CD14-positive monocyte (primary cell): ENCODE measurements at regions not wholly inside any gene's neighbourhood (a gene's known extent, or its start where the extent isn't known, plus 50 kb on each side); places are given as distances from the start of the nearest gene placed in this dataset.

Experiments
- DNase-seq, 3 donors: peaks; one replicate each; pipeline ENCODE4 v3.0.0-alpha.2; 2011 to 2022
- H2AFZ ChIP-seq: 2 replicates; pipeline ENCODE4 v1.6.0; 2012; ENCODE audit warnings: mild to moderate bottlenecking, low read depth, low read length, inconsistent platforms; ENCODE audit not compliant: insufficient read depth, poor library complexity, severe bottlenecking
- H3K27ac ChIP-seq, 2 donors: 1 replicate in 1 of 2; 2 replicates in 1 of 2; pipeline ENCODE4 v1.5.1; 2012 to 2013; ENCODE audit warnings: low read length in 2 of 2, control low read depth in 1 of 2, inconsistent platforms in 1 of 2, low read depth in 1 of 2, mild to moderate bottlenecking in 1 of 2
- H3K27me3 ChIP-seq, 2 donors: one replicate each; pipeline versions ENCODE4 v1.6.0 to v1.6.1; 2011 to 2013; ENCODE audit warnings: low read length in 2 of 2; ENCODE audit not compliant: control insufficient read depth in 2 of 2, insufficient read depth in 2 of 2
- H3K36me3 ChIP-seq, 2 donors: replicated peaks in 1 of 2; 1 replicate in 1 of 2; 2 replicates in 1 of 2; pipeline versions ENCODE4 v1.5.1 to v1.6.1; 2012 to 2013; ENCODE audit warnings: low read length in 2 of 2, control low read depth in 1 of 2, inconsistent platforms in 1 of 2, mild to moderate bottlenecking in 1 of 2; ENCODE audit not compliant: insufficient read depth in 2 of 2, control insufficient read depth in 1 of 2
- H3K4me1 ChIP-seq, 2 donors: 1 replicate in 1 of 2; 2 replicates in 1 of 2; pipeline versions ENCODE4 v1.5.1 to v1.6.1; 2012 to 2013; ENCODE audit warnings: low read length in 2 of 2, control low read depth in 1 of 2, inconsistent platforms in 1 of 2, mild to moderate bottlenecking in 1 of 2, moderate library complexity in 1 of 2; ENCODE audit not compliant: insufficient read depth in 2 of 2, control insufficient read depth in 1 of 2
- H3K4me2 ChIP-seq: replicated peaks from 2 replicates; pipeline ENCODE3; 2012; ENCODE audit warnings: low read length, moderate library complexity, mild to moderate bottlenecking; ENCODE audit not compliant: poor library complexity, severe bottlenecking; ENCODE audit errors: extremely low read depth
- H3K4me3 ChIP-seq, 3 experiments: fragments of 200-600 bp in 1 of 3; sonication (generic) in 1 of 3; replicated peaks in 1 of 3; 1 replicate in 2 of 3; 2 replicates in 1 of 3; pipeline ENCODE4 v1.5.1; 2011 to 2013; ENCODE audit warnings: low read length in 3 of 3, mild to moderate bottlenecking in 3 of 3, control low read depth in 2 of 3, low read depth in 2 of 3, inconsistent platforms in 1 of 3, moderate library complexity in 1 of 3
- H3K79me2 ChIP-seq: 2 replicates; pipeline ENCODE4 v1.6.0; 2012; ENCODE audit warnings: mild to moderate bottlenecking, control low read depth, inconsistent platforms, low read length, moderate library complexity; ENCODE audit not compliant: insufficient read depth
- H3K9ac ChIP-seq: 2 replicates; pipeline ENCODE4 v1.6.0; 2017; ENCODE audit warnings: low read length, mild to moderate bottlenecking; ENCODE audit not compliant: insufficient read depth, poor library complexity, severe bottlenecking
- H3K9me3 ChIP-seq, 2 donors: replicated peaks in 1 of 2; 1 replicate in 1 of 2; 2 replicates in 1 of 2; pipeline versions ENCODE4 v1.5.1 to v1.6.1; 2012 to 2013; ENCODE audit warnings: low read length in 2 of 2, control low read depth in 1 of 2; ENCODE audit not compliant: control insufficient read depth in 1 of 2, insufficient read depth in 1 of 2
- H4K20me1 ChIP-seq: 2 replicates; pipeline ENCODE4 v1.6.0; 2012; ENCODE audit warnings: mild to moderate bottlenecking, low read length, control low read depth, moderate library complexity; ENCODE audit not compliant: insufficient read depth
- H3K27ac Mint-ChIP-seq, 7 donors: one replicate each; pipeline ENCODE4 v1.8.0; 2020; ENCODE audit warnings: mild to moderate bottlenecking in 7 of 7, mixed read lengths in 7 of 7, moderate library complexity in 6 of 7, inconsistent platforms in 2 of 7
- H3K27me3 Mint-ChIP-seq, 3 donors: one replicate each; pipeline ENCODE4 v1.8.0; 2021 to 2022; ENCODE audit warnings: low read depth in 3 of 3, mild to moderate bottlenecking in 3 of 3, mixed read lengths in 3 of 3, moderate library complexity in 3 of 3, inconsistent platforms in 1 of 3
- H3K36me3 Mint-ChIP-seq, 2 donors: one replicate each; pipeline ENCODE4 v1.8.0; 2020; ENCODE audit warnings: mixed read lengths in 2 of 2, inconsistent platforms in 1 of 2, mild to moderate bottlenecking in 1 of 2
- H3K4me1 Mint-ChIP-seq: one replicate; pipeline ENCODE4 v1.8.0; 2020; ENCODE audit warnings: mild to moderate bottlenecking, mixed read lengths
- H3K4me3 Mint-ChIP-seq, 2 donors: one replicate each; pipeline ENCODE4 v1.8.0; 2020; ENCODE audit warnings: mild to moderate bottlenecking in 2 of 2, mixed read lengths in 2 of 2, moderate library complexity in 1 of 2
- H3K9me3 Mint-ChIP-seq, 7 donors: one replicate each; pipeline ENCODE4 v1.8.0; 2020 to 2022; ENCODE audit warnings: mixed read lengths in 7 of 7, mild to moderate bottlenecking in 6 of 7, moderate library complexity in 6 of 7, inconsistent platforms in 2 of 7
- CTCF ChIP-seq: fragments of 200-600 bp; IDR thresholded peaks from one replicate; pipeline ENCODE4 v1.8.0; 2022; ENCODE audit warnings: antibody characterized with exemption, mild to moderate bottlenecking
- WGBS: methylation state at CpG from one replicate; pipeline ENCODE4 v1.1.5; 2013; ENCODE audit warnings: missing lambda C conversion rate; ENCODE audit not compliant: insufficient coverage; 5-methylcytosine and 5-hydroxymethylcytosine counted together
- intact Hi-C, 2 donors: fragments of 100-400 bp; cut with micrococcal nuclease; formaldehyde crosslinking; loops; one replicate each; pipeline versions ENCODE4 v1.15.0 to v1.15.1; 2023

- H3K9ac ChIP-seq = no peak overlapping the region
- no peak overlapping the region for H3K27ac ChIP-seq
- no peak for DNase-seq
- TF ChIP-seq CTCF = no peak
- H3K27me3 ChIP-seq = peaks cover 14 to 24% of the 10 kb centered on the region in 2 donors
- Mint-ChIP-seq H3K4me1 (no peaks in the 10 kb centered on the region), H3K4me3 (no peak overlapping the region), H3K27ac (no peak overlapping the region), H3K9me3 (peaks cover 0 to 3% (median 0%) of the 10 kb centered on the region in 7 donors), H3K27me3 (peaks cover 12 to 32% (median 12%) of the 10 kb centered on the region in 3 donors), H3K36me3 (no peaks in the 10 kb centered on the region)
- no peaks in the 10 kb centered on the region for H4K20me1 ChIP-seq
- no peak overlapping the region for H3K4me3 ChIP-seq
- no peaks in the 10 kb centered on the region for H3K4me1 ChIP-seq
- H3K36me3 ChIP-seq = no peaks in the 10 kb centered on the region
- H3K9me3 ChIP-seq = no peaks in the 10 kb centered on the region
- WGBS = no CpG with 5 or more reads among the region's 4 CpGs
- no peak overlapping the region for H3K4me2 ChIP-seq
- intact Hi-C loops = no loop called here
- no peaks in the 10 kb centered on the region for H3K79me2 ChIP-seq
- H2AFZ ChIP-seq = no peak overlapping the region
Measured at GRCh38 chr22:22420580-22420979, 88.0 kb downstream of the ZNF280B start.

- Histone ChIP-seq H3K27me3 (peaks cover 14 to 24% of the 10 kb centered on the region in 2 donors), H3K9me3 (no peaks in the 10 kb centered on the region), H4K20me1 (no peaks in the 10 kb centered on the region), H2AFZ (no peak overlapping the region), H3K36me3 (no peaks in the 10 kb centered on the region), H3K4me2 (no peak overlapping the region), H3K79me2 (no peaks in the 10 kb centered on the region), H3K9ac (no peak overlapping the region), H3K4me3 (no peak overlapping the region), H3K4me1 (no peaks in the 10 kb centered on the region), H3K27ac (no peak overlapping the region)
- Mint-ChIP-seq H3K9me3 (peaks cover 0 to 3% (median 0%) of the 10 kb centered on the region in 7 donors), H3K4me3 (no peak overlapping the region), H3K36me3 (no peaks in the 10 kb centered on the region), H3K27me3 (peaks cover 12 to 30% (median 16%) of the 10 kb centered on the region in 3 donors), H3K4me1 (no peaks in the 10 kb centered on the region), H3K27ac (no peak overlapping the region)
- intact Hi-C loops = no loop called here
- 73% methylated on average over 2 of the region's 5 CpGs for WGBS
- DNase-seq = no peak
- TF ChIP-seq CTCF = no peak
Measured at GRCh38 chr22:22421392-22421791, 87.2 kb downstream of the ZNF280B start.
